Psoas muscle (tissue), 7 donors: ENCODE measurements at regions not wholly inside any gene's neighbourhood (a gene's known extent, or its start where the extent isn't known, plus 50 kb on each side); places are given as distances from the start of the nearest gene placed in this dataset.

Source experiments
- ATAC-seq, 4 donors: fragments of 200-7000 bp; cut with Tn5 transposase; one replicate each; pipeline ENCODE4 v1.9.1; 2020; ENCODE audit warnings: moderate library complexity in 3 of 4, mild to moderate bottlenecking in 2 of 4
- DNase-seq, 2 donors: peaks; one replicate each; pipeline ENCODE4 v3.0.0-alpha.2; 2020
- H3K27ac ChIP-seq: fragments of 200-600 bp; one replicate; pipeline ENCODE4 v1.8.0; 2022
- H3K27me3 ChIP-seq, 3 donors: fragments of 200-600 bp in 1 of 3; one replicate each; pipeline versions ENCODE4 v1.6.1 to v1.8.0; 2013 to 2022; ENCODE audit warnings: low read length in 2 of 3, mild to moderate bottlenecking in 2 of 3, moderate library complexity in 1 of 3; ENCODE audit not compliant: insufficient read depth in 3 of 3
- H3K36me3 ChIP-seq, 2 donors: fragments of 200-600 bp in 1 of 2; one replicate each; pipeline versions ENCODE4 v1.6.1 to v1.8.0; 2013 to 2022; ENCODE audit warnings: low read depth in 1 of 2, mild to moderate bottlenecking in 1 of 2, moderate library complexity in 1 of 2; ENCODE audit not compliant: insufficient read depth in 1 of 2
- H3K4me1 ChIP-seq: fragments of 200-600 bp; one replicate; pipeline ENCODE4 v1.8.0; 2022
- H3K4me3 ChIP-seq: fragments of 200-600 bp; one replicate; pipeline ENCODE4 v1.8.0; 2022; ENCODE audit warnings: mild to moderate bottlenecking
- H3K9me3 ChIP-seq: fragments of 200-600 bp; one replicate; pipeline ENCODE4 v1.8.0; 2022
- WGBS, 3 donors: extraction: QIAGEN DNeasy Blood & Tissue Kit; methylation state at CpG; one replicate each; pipeline versions ENCODE4 v1.1.6 to v1.1.7; 2013; 5-methylcytosine and 5-hydroxymethylcytosine counted together
- intact Hi-C, 2 donors: fragments of 100-400 bp; cut with DNase I; formaldehyde crosslinking; loops; one replicate each; pipeline versions ENCODE4 v1.11.0 to v1.14.2; 2022
- TF ChIP-seq, protein P1 (sequence below): fragments of 200-600 bp; IDR thresholded peaks from one replicate; pipeline ENCODE4 v1.8.0; 2022; ENCODE audit warnings: antibody characterized with exemption
- donor health status: healthy with polysubstance abuse.
- donor health status: DM: no; HTN: no; CAD: no; lungs with moderate emphysema.
- donor health status: Bipolar disorder and iron deficiency.
- donor health status: healthy.
- donor health status: DM: yes; HTN: yes; CAD: no.
- donor health status: DM: no; HTN: no; CAD: no.
- donor health status: DM: yes; HTN: yes; CAD: no.

- H3K9me3 ChIP-seq, result peaks cover 7% of the 10 kb centered on the region
- H3K27ac ChIP-seq, result no peak overlapping the region
- no peaks in the 10 kb centered on the region for H3K4me1 ChIP-seq
- TF ChIP-seq, protein P1, sequence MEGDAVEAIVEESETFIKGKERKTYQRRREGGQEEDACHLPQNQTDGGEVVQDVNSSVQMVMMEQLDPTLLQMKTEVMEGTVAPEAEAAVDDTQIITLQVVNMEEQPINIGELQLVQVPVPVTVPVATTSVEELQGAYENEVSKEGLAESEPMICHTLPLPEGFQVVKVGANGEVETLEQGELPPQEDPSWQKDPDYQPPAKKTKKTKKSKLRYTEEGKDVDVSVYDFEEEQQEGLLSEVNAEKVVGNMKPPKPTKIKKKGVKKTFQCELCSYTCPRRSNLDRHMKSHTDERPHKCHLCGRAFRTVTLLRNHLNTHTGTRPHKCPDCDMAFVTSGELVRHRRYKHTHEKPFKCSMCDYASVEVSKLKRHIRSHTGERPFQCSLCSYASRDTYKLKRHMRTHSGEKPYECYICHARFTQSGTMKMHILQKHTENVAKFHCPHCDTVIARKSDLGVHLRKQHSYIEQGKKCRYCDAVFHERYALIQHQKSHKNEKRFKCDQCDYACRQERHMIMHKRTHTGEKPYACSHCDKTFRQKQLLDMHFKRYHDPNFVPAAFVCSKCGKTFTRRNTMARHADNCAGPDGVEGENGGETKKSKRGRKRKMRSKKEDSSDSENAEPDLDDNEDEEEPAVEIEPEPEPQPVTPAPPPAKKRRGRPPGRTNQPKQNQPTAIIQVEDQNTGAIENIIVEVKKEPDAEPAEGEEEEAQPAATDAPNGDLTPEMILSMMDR, result no peak
- H3K36me3 ChIP-seq, result no peaks in the 10 kb centered on the region
- no peaks in the 10 kb centered on the region for H3K27me3 ChIP-seq
- 51 to 59% (median 52%) methylated on average over 4 of the region's 4 CpGs for WGBS, 3 donors
- intact Hi-C loops, result no loop called here
- no peak overlapping the region for H3K4me3 ChIP-seq
- DNase-seq, result no peak
- ATAC-seq, result no peak
These were observed 370.6 kb downstream of the TSHZ3 start for GRCh38 chr19:30978639-30979038.

DNA sequence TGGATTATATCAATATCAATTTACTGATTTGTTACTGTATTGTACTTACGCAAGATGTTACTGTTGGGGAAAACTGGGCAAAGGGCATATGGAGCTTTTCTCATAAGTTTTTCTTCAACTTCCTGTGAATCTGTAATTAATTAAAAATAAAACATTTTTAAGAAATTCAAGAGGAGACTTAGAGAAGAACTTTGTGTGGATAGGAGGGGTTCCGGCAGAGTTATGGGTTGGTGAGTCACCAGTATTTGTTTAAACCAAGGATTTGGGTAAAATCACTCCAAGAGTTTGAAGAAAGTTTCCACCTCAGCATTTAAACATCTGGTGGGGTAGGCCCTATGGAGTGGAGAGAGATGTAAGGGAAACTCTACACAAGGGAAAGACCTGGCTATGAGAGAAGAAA is 379.6 kb downstream of the TSHZ3 start:
- no peak for ATAC-seq
- Histone ChIP-seq H3K27ac (no peak overlapping the region), H3K9me3 (no peaks in the 10 kb centered on the region), H3K4me1 (no peaks in the 10 kb centered on the region), H3K4me3 (no peak overlapping the region), H3K27me3 (no peaks in the 10 kb centered on the region), H3K36me3 (no peaks in the 10 kb centered on the region)
- intact Hi-C loops, result no loop called here
- TF ChIP-seq, protein P1, result no peak
- 90 to 97% (median 95%) methylated on average over 2 of the region's 2 CpGs for WGBS, 3 donors
- no peak for DNase-seq

GRCh38 chr19:30968841-30969399 is 380.3 kb downstream of the TSHZ3 start:
- TF ChIP-seq, protein P1, result no peak
- Histone ChIP-seq H3K9me3 (no peaks in the 10 kb centered on the region), H3K4me3 (no peak overlapping the region), H3K27ac (no peak overlapping the region), H3K27me3 (no peaks in the 10 kb centered on the region), H3K4me1 (no peaks in the 10 kb centered on the region), H3K36me3 (no peaks in the 10 kb centered on the region)
- DNase-seq (no peak), ATAC-seq (no peak)
- WGBS, 3 donors, result 85 to 88% (median 87%) methylated on average over 5 of the region's 5 CpGs
- intact Hi-C loops, result no loop called here

DNA sequence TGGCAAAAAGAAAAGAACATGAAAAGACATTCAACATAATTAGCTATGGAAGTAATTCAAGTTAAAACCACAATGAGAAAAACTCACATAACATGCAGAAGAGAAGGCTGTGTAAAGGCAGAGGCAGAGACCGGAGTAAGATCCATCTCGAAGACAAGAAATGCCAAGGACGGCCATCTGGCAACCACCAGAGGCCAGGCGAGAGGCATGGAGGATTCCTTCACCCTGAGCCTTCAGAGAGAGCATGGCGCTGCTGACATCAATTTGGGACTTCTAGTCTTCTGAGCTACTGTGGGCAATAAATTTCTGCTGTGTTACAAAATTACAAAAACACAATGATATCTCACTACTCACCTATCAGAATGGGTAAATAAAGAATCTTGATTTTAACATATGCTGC is 381.0 kb downstream of the TSHZ3 start:
- WGBS, 3 donors, result 85 to 90% (median 90%) methylated on average over 5 of the region's 5 CpGs
- no peak for DNase-seq
- TF ChIP-seq, protein P1, result no peak
- Histone ChIP-seq H3K4me3 (no peak overlapping the region), H3K27me3 (no peaks in the 10 kb centered on the region), H3K4me1 (no peaks in the 10 kb centered on the region), H3K9me3 (no peaks in the 10 kb centered on the region), H3K36me3 (no peaks in the 10 kb centered on the region), H3K27ac (no peak overlapping the region)
- intact Hi-C loops, result no loop called here
- ATAC-seq, result no peak

GRCh38 chr19:30966486-30966885 is 382.8 kb downstream of the TSHZ3 start:
- H3K9me3 ChIP-seq, result no peaks in the 10 kb centered on the region
- H3K4me3 ChIP-seq, result no peak overlapping the region
- no peak for ATAC-seq
- H3K27ac ChIP-seq, result no peak overlapping the region
- H3K36me3 ChIP-seq, result no peaks in the 10 kb centered on the region
- TF ChIP-seq, protein P1, result no peak
- H3K4me1 ChIP-seq, result no peaks in the 10 kb centered on the region
- no peak for DNase-seq
- WGBS, 3 donors, result 73 to 94% (median 84%) methylated on average over 4 of the region's 4 CpGs
- H3K27me3 ChIP-seq, result no peaks in the 10 kb centered on the region
- intact Hi-C loops, result no loop called here
